ENCODE measurements at regions not wholly inside any gene's neighbourhood (a gene's known extent, or its start where the extent isn't known, plus 50 kb on each side); places are given as distances from the start of the nearest gene placed in this dataset.
"Not testable (repeated sequence)": the region's sequence is repeated elsewhere in the genome, so short reads cannot be mapped to it uniquely, and the experiment has no call there.

- DNase-seq (ENCODE audit: extremely low spot score): no peak
- no peak overlapping the region for H3K27ac ChIP-seq (replicated peaks in 1 of 4)
- H3K36me3 ChIP-seq: no peaks in the 10 kb centered on the region
- H3K27me3 ChIP-seq: no peaks in the 10 kb centered on the region
- TF ChIP-seq EP300 (IDR thresholded peaks at IDR 0.05): no peak
- TF ChIP-seq POLR2AphosphoS5 (IDR thresholded peaks at IDR 0.05): no peak
- TF ChIP-seq CTCF (IDR thresholded peaks at IDR 0.05): no peak
- no peak for TF ChIP-seq POLR2A (IDR thresholded peaks at IDR 0.05; ENCODE audit: low read depth)
- no peak overlapping the region for H3K4me3 ChIP-seq
- intact Hi-C loops (cut with DNase I): no loop called here
- H3K9me3 ChIP-seq: no peaks in the 10 kb centered on the region
- 68% methylated on average over 2 of the region's 2 CpGs for WGBS
- no peaks in the 10 kb centered on the region for H3K4me1 ChIP-seq
These were observed 102.5 kb upstream of the ANXA10 start for GRCh38 chr4:167989815-167990214.

- whole genome bisulfite sequencing: 94% methylated on average over 6 of the region's 6 CpGs
These were observed 84.2 kb upstream of the ANXA10 start for GRCh38 chr4:168008112-168008511.

GRCh38 chr4:168019019-168019651 is 73.2 kb upstream of the ANXA10 start:
- intact Hi-C loops (cut with DNase I): no loop called here
- Histone ChIP-seq H3K4me1 (no peaks in the 10 kb centered on the region), H3K4me3 (no peak overlapping the region), H3K27ac (replicated peaks in 1 of 4) (no peak overlapping the region), H3K36me3 (no peaks in the 10 kb centered on the region), H3K9me3 (peaks cover 0 to 8% (median 0%) of the 10 kb centered on the region in 4 donors), H3K27me3 (no peaks in the 10 kb centered on the region)
- WGBS: 91% methylated on average over 1 of the region's 1 CpG
- DNase-seq (ENCODE audit: extremely low spot score): no peak
- TF ChIP-seq CTCF (IDR thresholded peaks at IDR 0.05) (no peak), POLR2AphosphoS5 (IDR thresholded peaks at IDR 0.05) (no peak), POLR2A (IDR thresholded peaks at IDR 0.05; ENCODE audit: low read depth) (no peak), EP300 (IDR thresholded peaks at IDR 0.05) (no peak)

More at GRCh38 chr4:168008112-168008511, 84.2 kb upstream of the ANXA10 start:
- H3K9me3 ChIP-seq; H3K27ac ChIP-seq (replicated peaks in 1 of 4); H3K4me3 ChIP-seq; intact Hi-C loops (cut with DNase I); H3K27me3 ChIP-seq; DNase-seq (ENCODE audit: extremely low spot score); H3K4me1 ChIP-seq; H3K36me3 ChIP-seq: not testable (repeated sequence)

- Histone ChIP-seq H3K36me3 (no peaks in the 10 kb centered on the region), H3K4me3 (no peak overlapping the region), H3K27me3 (no peaks in the 10 kb centered on the region), H3K4me1 (no peaks in the 10 kb centered on the region), H3K9me3 (peaks cover 0 to 8% (median 0%) of the 10 kb centered on the region in 4 donors), H3K27ac (replicated peaks in 1 of 4) (no peak overlapping the region)
- WGBS: 90% methylated on average over 2 of the region's 2 CpGs
- TF ChIP-seq EP300 (IDR thresholded peaks at IDR 0.05) (no peak), CTCF (IDR thresholded peaks at IDR 0.05) (no peak), POLR2A (IDR thresholded peaks at IDR 0.05; ENCODE audit: low read depth) (no peak)
- intact Hi-C loops (cut with DNase I): no loop called here
- no peak for DNase-seq (ENCODE audit: extremely low spot score)
These were observed 72.4 kb upstream of the ANXA10 start for GRCh38 chr4:168019921-168020320.

- intact Hi-C loops (cut with DNase I): no loop called here
- H3K36me3 ChIP-seq: no peaks in the 10 kb centered on the region
- H3K27ac ChIP-seq (replicated peaks in 1 of 4): no peak overlapping the region
- 45% methylated on average over 1 of the region's 1 CpG for whole genome bisulfite sequencing
- no peaks in the 10 kb centered on the region for H3K27me3 ChIP-seq
- H3K9me3 ChIP-seq: peaks cover 0 to 8% (median 0%) of the 10 kb centered on the region in 4 donors
- TF ChIP-seq CTCF (IDR thresholded peaks at IDR 0.05): no peak
- no peak overlapping the region for H3K4me3 ChIP-seq
- no peaks in the 10 kb centered on the region for H3K4me1 ChIP-seq
- DNase-seq (ENCODE audit: extremely low spot score): no peak
These were observed 70.7 kb upstream of the ANXA10 start for GRCh38 chr4:168021666-168022065.
